DND-41 (cell line): ENCODE measurements at regions not wholly inside any gene's neighbourhood (a gene's known extent, or its start where the extent isn't known, plus 50 kb on each side); places are given as distances from the start of the nearest gene placed in this dataset.

Experiments
- ATAC-seq: fragments of 200-7000 bp; cut with Tn5 transposase; 3 replicates; pipeline ENCODE4 v1.9.1; 2021; ENCODE audit warnings: low read depth; ENCODE audit not compliant: insufficient read depth
- DNase-seq: peaks from one replicate; pipeline ENCODE4 v3.0.0-alpha.2; 2020
- H2AFZ ChIP-seq: 2 replicates; pipeline ENCODE4 v1.6.0; 2012; ENCODE audit warnings: low read depth, low read length
- H3K27ac ChIP-seq: 2 replicates; pipeline ENCODE4 v1.5.1; 2012; ENCODE audit warnings: low read length, inconsistent platforms
- H3K27me3 ChIP-seq: fragments of 200-600 bp; sonication (generic); 2 replicates; pipeline ENCODE4 v1.6.0; 2012; ENCODE audit warnings: low read length, mild to moderate bottlenecking, inconsistent platforms; ENCODE audit not compliant: insufficient read depth, poor library complexity
- H3K36me3 ChIP-seq: 2 replicates; pipeline ENCODE4 v1.5.1; 2012; ENCODE audit warnings: low read length, inconsistent platforms; ENCODE audit not compliant: insufficient read depth
- H3K4me1 ChIP-seq: 2 replicates; pipeline ENCODE4 v1.5.1; 2012; ENCODE audit warnings: mild to moderate bottlenecking, low read length; ENCODE audit not compliant: insufficient read depth
- H3K4me2 ChIP-seq: 2 replicates; pipeline ENCODE4 v1.6.0; 2012; ENCODE audit warnings: mild to moderate bottlenecking, moderate library complexity, low read length, inconsistent platforms; ENCODE audit not compliant: insufficient read depth
- H3K4me3 ChIP-seq, 2 experiments: fragments of 200-600 bp in 1 of 2; shearing (Covaris generic) in 1 of 2; 2 replicates each; pipeline ENCODE4 v1.5.1; 2012 to 2016; ENCODE audit warnings: inconsistent platforms in 2 of 2, low read length in 2 of 2, mild to moderate bottlenecking in 2 of 2, low read depth in 1 of 2, moderate library complexity in 1 of 2
- H3K79me2 ChIP-seq: 2 replicates; pipeline ENCODE4 v1.6.0; 2012; ENCODE audit warnings: low read length, inconsistent platforms; ENCODE audit not compliant: insufficient read depth
- H3K9ac ChIP-seq: 2 replicates; pipeline ENCODE4 v1.6.0; 2012; ENCODE audit warnings: low read depth, mild to moderate bottlenecking, inconsistent platforms, low read length, moderate library complexity
- H3K9me3 ChIP-seq: 2 replicates; pipeline ENCODE4 v1.5.1; 2012; ENCODE audit warnings: low read length, moderate library complexity, mild to moderate bottlenecking, inconsistent platforms; ENCODE audit not compliant: insufficient read depth, severe bottlenecking
- H4K20me1 ChIP-seq: 2 replicates; pipeline ENCODE4 v1.6.0; 2012; ENCODE audit warnings: low read length; ENCODE audit not compliant: insufficient read depth
- EZH2 ChIP-seq: IDR thresholded peaks from 3 replicates; pipeline ENCODE4 v1.6.1; 2012; ENCODE audit warnings: borderline replicate concordance, low read depth, mild to moderate bottlenecking, moderate library complexity, low read length, inconsistent platforms; ENCODE audit not compliant: severe bottlenecking
- TF ChIP-seq, protein P1 (sequence below): IDR thresholded peaks from 2 replicates; pipeline ENCODE4 v1.5.1; 2012; ENCODE audit warnings: borderline replicate concordance, low read length, moderate library complexity, mild to moderate bottlenecking; ENCODE audit not compliant: poor library complexity, severe bottlenecking; ENCODE audit errors: extremely low read depth

GRCh38 chr7:116441534-116441933, 58.0 kb upstream of the CAV2 start:
- Histone ChIP-seq H3K9me3 (no peaks in the 10 kb centered on the region), H3K36me3 (no peaks in the 10 kb centered on the region), H3K27me3 (no peaks in the 10 kb centered on the region), H3K79me2 (no peaks in the 10 kb centered on the region), H3K4me3 (no peak overlapping the region), H3K4me1 (no peaks in the 10 kb centered on the region), H2AFZ (no peak overlapping the region), H3K27ac (no peak overlapping the region), H3K9ac (no peak overlapping the region), H3K4me2 (no peak overlapping the region), H4K20me1 (no peaks in the 10 kb centered on the region)
- ATAC-seq: no peak
- TF ChIP-seq EZH2: no peak
- TF ChIP-seq, protein P1, sequence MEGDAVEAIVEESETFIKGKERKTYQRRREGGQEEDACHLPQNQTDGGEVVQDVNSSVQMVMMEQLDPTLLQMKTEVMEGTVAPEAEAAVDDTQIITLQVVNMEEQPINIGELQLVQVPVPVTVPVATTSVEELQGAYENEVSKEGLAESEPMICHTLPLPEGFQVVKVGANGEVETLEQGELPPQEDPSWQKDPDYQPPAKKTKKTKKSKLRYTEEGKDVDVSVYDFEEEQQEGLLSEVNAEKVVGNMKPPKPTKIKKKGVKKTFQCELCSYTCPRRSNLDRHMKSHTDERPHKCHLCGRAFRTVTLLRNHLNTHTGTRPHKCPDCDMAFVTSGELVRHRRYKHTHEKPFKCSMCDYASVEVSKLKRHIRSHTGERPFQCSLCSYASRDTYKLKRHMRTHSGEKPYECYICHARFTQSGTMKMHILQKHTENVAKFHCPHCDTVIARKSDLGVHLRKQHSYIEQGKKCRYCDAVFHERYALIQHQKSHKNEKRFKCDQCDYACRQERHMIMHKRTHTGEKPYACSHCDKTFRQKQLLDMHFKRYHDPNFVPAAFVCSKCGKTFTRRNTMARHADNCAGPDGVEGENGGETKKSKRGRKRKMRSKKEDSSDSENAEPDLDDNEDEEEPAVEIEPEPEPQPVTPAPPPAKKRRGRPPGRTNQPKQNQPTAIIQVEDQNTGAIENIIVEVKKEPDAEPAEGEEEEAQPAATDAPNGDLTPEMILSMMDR: no peak
- DNase-seq: no peak

DNA sequence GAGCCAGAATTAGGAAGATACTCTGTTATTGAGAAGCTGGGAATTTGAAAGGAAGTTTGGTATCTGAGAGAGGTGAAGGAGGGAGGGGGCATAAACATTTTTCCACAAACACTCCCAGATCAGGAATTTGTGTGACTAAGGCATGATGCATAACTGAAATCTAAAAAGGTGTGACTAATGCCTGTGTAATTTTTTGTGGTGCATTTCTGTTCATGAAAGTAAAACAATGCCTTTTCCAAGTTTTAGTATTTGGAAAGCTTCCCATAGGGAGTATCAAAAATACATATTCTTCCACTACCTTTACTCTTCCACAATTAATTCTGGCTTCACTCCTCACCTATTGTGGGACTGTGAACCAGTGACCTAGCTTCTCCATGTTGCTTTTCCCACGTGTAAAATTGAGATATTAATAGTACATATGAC, 56.4 kb upstream of the CAV2 start:
- no peaks in the 10 kb centered on the region for H3K9me3 ChIP-seq
- H3K79me2 ChIP-seq: no peaks in the 10 kb centered on the region
- H3K9ac ChIP-seq: no peak overlapping the region
- ATAC-seq (no peak), DNase-seq (no peak)
- TF ChIP-seq EZH2: no peak
- TF ChIP-seq, protein P1: no peak
- no peaks in the 10 kb centered on the region for H4K20me1 ChIP-seq
- H3K4me2 ChIP-seq: no peak overlapping the region
- H3K4me1 ChIP-seq: no peaks in the 10 kb centered on the region
- H2AFZ ChIP-seq: no peak overlapping the region
- H3K27me3 ChIP-seq: no peaks in the 10 kb centered on the region
- H3K36me3 ChIP-seq: no peaks in the 10 kb centered on the region
- no peak overlapping the region for H3K4me3 ChIP-seq
- no peak overlapping the region for H3K27ac ChIP-seq

DNA sequence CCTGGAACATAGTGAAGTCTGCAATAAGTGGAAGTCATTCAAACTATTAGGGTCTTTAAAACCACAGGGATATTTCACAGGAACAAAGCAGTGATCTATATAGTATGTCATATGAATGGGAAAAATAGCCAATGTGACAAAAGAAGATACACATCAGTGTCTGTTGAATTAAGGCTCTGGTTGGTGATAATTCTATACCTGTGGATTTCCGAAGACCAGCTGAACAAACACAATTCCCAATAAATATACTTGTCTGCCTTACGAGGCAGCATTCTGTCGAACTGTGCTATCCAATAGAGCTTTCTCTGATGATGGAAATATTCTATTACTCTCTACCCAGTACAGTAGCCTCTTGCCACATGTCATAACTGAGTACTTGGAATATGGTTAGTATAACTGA, 55.9 kb upstream of the CAV2 start:
- H3K4me1 ChIP-seq: no peaks in the 10 kb centered on the region
- no peak overlapping the region for H2AFZ ChIP-seq
- no peak overlapping the region for H3K4me3 ChIP-seq
- TF ChIP-seq, protein P1: no peak
- no peak for TF ChIP-seq EZH2
- peaks cover 3% of the 10 kb centered on the region for H3K27me3 ChIP-seq
- H3K36me3 ChIP-seq: no peaks in the 10 kb centered on the region
- H3K27ac ChIP-seq: no peak overlapping the region
- no peak overlapping the region for H3K4me2 ChIP-seq
- DNase-seq (no peak), ATAC-seq (no peak)
- H3K79me2 ChIP-seq: no peaks in the 10 kb centered on the region
- no peaks in the 10 kb centered on the region for H3K9me3 ChIP-seq
- no peak overlapping the region for H3K9ac ChIP-seq
- no peaks in the 10 kb centered on the region for H4K20me1 ChIP-seq
